Neural progenitor cell (in vitro differentiated cells): ENCODE measurements at regions not wholly inside any gene's neighbourhood (a gene's known extent, or its start where the extent isn't known, plus 50 kb on each side); places are given as distances from the start of the nearest gene placed in this dataset.

ENCODE experiments used
- CTCF ChIP-seq: fragments of 200-600 bp; sonication (generic); IDR thresholded peaks from 2 replicates; pipeline ENCODE4 v1.5.1; 2017; ENCODE audit warnings: antibody characterized with exemption, mild to moderate bottlenecking
- EZH2 ChIP-seq: fragments of 200-600 bp; sonication (generic); IDR thresholded peaks from 2 replicates; pipeline ENCODE4 v1.6.1; 2017; ENCODE audit warnings: antibody characterized with exemption, mild to moderate bottlenecking, moderate library complexity

- TF ChIP-seq EZH2, result no peak
- no peak for TF ChIP-seq CTCF
Observed at GRCh38 chr11:37929100-37929653, 1331.1 kb upstream of the RAG2 start.
